ENCODE measurements at regions not wholly inside any gene's neighbourhood (a gene's known extent, or its start where the extent isn't known, plus 50 kb on each side); places are given as distances from the start of the nearest gene placed in this dataset.

- Histone ChIP-seq H3K9me3 (ENCODE audit: control insufficient read depth, insufficient read depth, low read length) (no peaks in the 10 kb centered on the region), H2BK20ac (ENCODE audit: low read depth, low read length) (no peak overlapping the region), H3K18ac (ENCODE audit: low read depth, low read length) (no peak overlapping the region), H3K79me1 (ENCODE audit: low read depth in 1 of 2, low read length in 2 of 2) (no peaks in the 10 kb centered on the region), H2AK9ac (replicated peaks; ENCODE audit: low read depth, low read length, poor library complexity) (no peak overlapping the region), H2BK15ac (ENCODE audit: low read depth, low read length) (no peak overlapping the region), H3K4me1 (ENCODE audit: control insufficient read depth, insufficient read depth, low read length) (no peaks in the 10 kb centered on the region), H2AFZ (replicated peaks; ENCODE audit: low read length, poor library complexity) (no peak overlapping the region), H3K4me2 (ENCODE audit: low read depth, low read length) (no peak overlapping the region), H3K56ac (ENCODE audit: extremely low read depth, insufficient read depth, low read length) (no peak overlapping the region), H4K8ac (ENCODE audit: low read depth in 2 of 2, low read length in 2 of 2) (no peak overlapping the region), H3K9ac (ENCODE audit: low read depth, low read length) (no peak overlapping the region), H2BK5ac (ENCODE audit: low read depth, low read length, poor library complexity, severe bottlenecking) (no peak overlapping the region), H3K4ac (ENCODE audit: low read depth, low read length) (no peak overlapping the region), H2BK120ac (ENCODE audit: low read depth, low read length) (no peak overlapping the region), H3K14ac (replicated peaks; ENCODE audit: low read depth, low read length) (no peak overlapping the region), H3K4me3 (ENCODE audit: insufficient read depth, low read depth, low read length) (no peak overlapping the region), H3K27ac (ENCODE audit: insufficient read depth, low read length) (no peak overlapping the region), H3K23ac (ENCODE audit: low read depth, low read length) (no peak overlapping the region), H2AK5ac (ENCODE audit: low read depth, low read length) (no peak overlapping the region), H3K27me3 (ENCODE audit: control insufficient read depth, insufficient read depth, low read length) (no peaks in the 10 kb centered on the region), H4K20me1 (ENCODE audit: insufficient read depth, low read length) (no peaks in the 10 kb centered on the region), H3K36me3 (ENCODE audit: control insufficient read depth, insufficient read depth, low read length) (no peaks in the 10 kb centered on the region), H4K5ac (ENCODE audit: low read depth, low read length) (no peak overlapping the region), H3K9me1 (ENCODE audit: insufficient read depth, low read length) (no peaks in the 10 kb centered on the region), H4K91ac (ENCODE audit: insufficient read depth, low read depth, low read length) (no peak overlapping the region)
- in situ Hi-C loops (cut with MboI; ENCODE audit: low sequenced_read_pairs) (no loop called here), dilution Hi-C loops (cut with HindIII; ENCODE audit: low sequenced_read_pairs, unreplicated experiment) (no loop called here), intact Hi-C loops (cut with micrococcal nuclease) (no loop called here)
- BruUV-seq (replicated peaks): no TSS peak
- CTCF ChIA-PET: no interaction called here
- POLR2A ChIA-PET (ENCODE audit: unreplicated experiment): no interaction called here
- TF ChIP-seq RFX5 (IDR thresholded peaks at IDR 0.05; ENCODE audit: low read depth, low read length): no peak
- no peak for TF ChIP-seq CEBPB (IDR thresholded peaks at IDR 0.05; ENCODE audit: low read depth, low read length)
- TF ChIP-seq USF2 (IDR thresholded peaks at IDR 0.05; ENCODE audit: low read depth, low read length): no peak
- TF ChIP-seq CHD1 (IDR thresholded peaks at IDR 0.05; ENCODE audit: low read depth, low read length): no peak
- no peak for TF ChIP-seq POLR2A (IDR thresholded peaks at IDR 0.05; ENCODE audit: low read depth, low read length)
- TF ChIP-seq MAFK (IDR thresholded peaks at IDR 0.05; ENCODE audit: low read depth, low read length): no peak
- TF ChIP-seq RAD21 (IDR thresholded peaks at IDR 0.05; ENCODE audit: low read length): no peak
- TF ChIP-seq, protein P1, sequence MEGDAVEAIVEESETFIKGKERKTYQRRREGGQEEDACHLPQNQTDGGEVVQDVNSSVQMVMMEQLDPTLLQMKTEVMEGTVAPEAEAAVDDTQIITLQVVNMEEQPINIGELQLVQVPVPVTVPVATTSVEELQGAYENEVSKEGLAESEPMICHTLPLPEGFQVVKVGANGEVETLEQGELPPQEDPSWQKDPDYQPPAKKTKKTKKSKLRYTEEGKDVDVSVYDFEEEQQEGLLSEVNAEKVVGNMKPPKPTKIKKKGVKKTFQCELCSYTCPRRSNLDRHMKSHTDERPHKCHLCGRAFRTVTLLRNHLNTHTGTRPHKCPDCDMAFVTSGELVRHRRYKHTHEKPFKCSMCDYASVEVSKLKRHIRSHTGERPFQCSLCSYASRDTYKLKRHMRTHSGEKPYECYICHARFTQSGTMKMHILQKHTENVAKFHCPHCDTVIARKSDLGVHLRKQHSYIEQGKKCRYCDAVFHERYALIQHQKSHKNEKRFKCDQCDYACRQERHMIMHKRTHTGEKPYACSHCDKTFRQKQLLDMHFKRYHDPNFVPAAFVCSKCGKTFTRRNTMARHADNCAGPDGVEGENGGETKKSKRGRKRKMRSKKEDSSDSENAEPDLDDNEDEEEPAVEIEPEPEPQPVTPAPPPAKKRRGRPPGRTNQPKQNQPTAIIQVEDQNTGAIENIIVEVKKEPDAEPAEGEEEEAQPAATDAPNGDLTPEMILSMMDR (conservative IDR thresholded peaks at IDR 0.05; ENCODE audit: low read depth, low read length): no peak
- TF ChIP-seq BHLHE40 (IDR thresholded peaks at IDR 0.05; ENCODE audit: low read depth, low read length): no peak
- ATAC-seq (ENCODE audit: low read depth): no peak
- WGBS, 2 experiments (ENCODE audit: extremely low coverage in 2 of 2, insufficient read length in 1 of 2): 35% methylated on average over 2 of the region's 4 CpGs; no CpG with 5 or more reads in 1 of the 2 experiments
- DNase-seq: no peak
Measured at GRCh38 chr13:80444240-80445015, 103.5 kb upstream of the SPRY2 start.

Data from IMR-90 (cell line).